ENCODE measurements at regions not wholly inside any gene's neighbourhood (a gene's known extent, or its start where the extent isn't known, plus 50 kb on each side); places are given as distances from the start of the nearest gene placed in this dataset.
"Not testable (repeated sequence)": the region's sequence is repeated elsewhere in the genome, so short reads cannot be mapped to it uniquely, and the experiment has no call there.

GRCh38 chr5:128844354-128844923 lies 120.8 kb upstream of the SLC27A6 start:
- no peak for DNase-seq
- FAIRE-seq: no peak
- WGBS, 3 donors: 38 to 48% (median 40%) methylated on average over 2 of the region's 2 CpGs
- no peaks in the 10 kb centered on the region for H3K9me3 ChIP-seq (ENCODE audit: control insufficient read depth in 2 of 2, insufficient read depth in 1 of 2, low read depth in 1 of 2, low read length in 1 of 2)
- H3K36me3 ChIP-seq (ENCODE audit: control insufficient read depth in 3 of 3, insufficient read depth in 2 of 3, low read depth in 1 of 3, low read length in 3 of 3): no peaks in the 10 kb centered on the region
- H3K27ac ChIP-seq (ENCODE audit: low read depth in 1 of 3, low read length in 2 of 3): no peak overlapping the region
- no peak overlapping the region for H3K4me3 ChIP-seq (ENCODE audit: low read depth in 1 of 3, low read length in 3 of 3)
- H3K27me3 ChIP-seq (ENCODE audit: control insufficient read depth in 3 of 3, insufficient read depth in 3 of 3, low read length in 3 of 3): no peaks in the 10 kb centered on the region
- no peaks in the 10 kb centered on the region for H3K4me1 ChIP-seq (ENCODE audit: control insufficient read depth in 3 of 3, insufficient read depth in 2 of 3, low read depth in 1 of 3, low read length in 2 of 3)

GRCh38 chr5:128850049-128850448 lies 115.2 kb upstream of the SLC27A6 start:
- no peak overlapping the region for H3K27ac ChIP-seq (ENCODE audit: low read depth in 1 of 3, low read length in 2 of 3)
- no peak for FAIRE-seq
- H3K27me3 ChIP-seq (ENCODE audit: control insufficient read depth in 3 of 3, insufficient read depth in 3 of 3, low read length in 3 of 3): no peaks in the 10 kb centered on the region
- H3K4me1 ChIP-seq (ENCODE audit: control insufficient read depth in 3 of 3, insufficient read depth in 2 of 3, low read depth in 1 of 3, low read length in 2 of 3): no peaks in the 10 kb centered on the region
- DNase-seq: no peak
- H3K4me3 ChIP-seq (ENCODE audit: low read depth in 1 of 3, low read length in 3 of 3): no peak overlapping the region
- no peaks in the 10 kb centered on the region for H3K36me3 ChIP-seq (ENCODE audit: control insufficient read depth in 3 of 3, insufficient read depth in 2 of 3, low read depth in 1 of 3, low read length in 3 of 3)
- H3K9me3 ChIP-seq (ENCODE audit: control insufficient read depth in 2 of 2, insufficient read depth in 1 of 2, low read depth in 1 of 2, low read length in 1 of 2): no peaks in the 10 kb centered on the region

GRCh38 chr5:128854931-128855330 lies 110.4 kb upstream of the SLC27A6 start:
- H3K27me3 ChIP-seq (ENCODE audit: control insufficient read depth in 3 of 3, insufficient read depth in 3 of 3, low read length in 3 of 3): no peaks in the 10 kb centered on the region
- no peak for DNase-seq
- 59 to 82% (median 71%) methylated on average over 1 of the region's 1 CpG for WGBS, 3 donors
- no peaks in the 10 kb centered on the region for H3K36me3 ChIP-seq (ENCODE audit: control insufficient read depth in 3 of 3, insufficient read depth in 2 of 3, low read depth in 1 of 3, low read length in 3 of 3)
- no peak overlapping the region for H3K27ac ChIP-seq (ENCODE audit: low read depth in 1 of 3, low read length in 2 of 3)
- no peaks in the 10 kb centered on the region for H3K9me3 ChIP-seq (ENCODE audit: control insufficient read depth in 2 of 2, insufficient read depth in 1 of 2, low read depth in 1 of 2, low read length in 1 of 2)
- H3K4me3 ChIP-seq (ENCODE audit: low read depth in 1 of 3, low read length in 3 of 3): no peak overlapping the region
- no peaks in the 10 kb centered on the region for H3K4me1 ChIP-seq (ENCODE audit: control insufficient read depth in 3 of 3, insufficient read depth in 2 of 3, low read depth in 1 of 3, low read length in 2 of 3)
- no peak for FAIRE-seq

- no peaks in the 10 kb centered on the region for H3K9me3 ChIP-seq (ENCODE audit: control insufficient read depth in 2 of 2, insufficient read depth in 1 of 2, low read depth in 1 of 2, low read length in 1 of 2)
- no peaks in the 10 kb centered on the region for H3K36me3 ChIP-seq (ENCODE audit: control insufficient read depth in 3 of 3, insufficient read depth in 2 of 3, low read depth in 1 of 3, low read length in 3 of 3)
- FAIRE-seq: no peak
- no peak overlapping the region for H3K4me3 ChIP-seq (ENCODE audit: low read depth in 1 of 3, low read length in 3 of 3)
- no peak for DNase-seq
- no peak overlapping the region for H3K27ac ChIP-seq (ENCODE audit: low read depth in 1 of 3, low read length in 2 of 3)
- no peaks in the 10 kb centered on the region for H3K4me1 ChIP-seq (ENCODE audit: control insufficient read depth in 3 of 3, insufficient read depth in 2 of 3, low read depth in 1 of 3, low read length in 2 of 3)
- WGBS, 3 donors: 65 to 75% (median 67%) methylated on average over 3 of the region's 3 CpGs
- H3K27me3 ChIP-seq (ENCODE audit: control insufficient read depth in 3 of 3, insufficient read depth in 3 of 3, low read length in 3 of 3): no peaks in the 10 kb centered on the region
These were observed 108.1 kb upstream of the SLC27A6 start for GRCh38 chr5:128857076-128857677.

- 62 to 77% (median 68%) methylated on average over 1 of the region's 1 CpG for WGBS, 3 donors
- H3K27ac ChIP-seq (ENCODE audit: low read depth in 1 of 3, low read length in 2 of 3): no peak overlapping the region
- H3K4me3 ChIP-seq (ENCODE audit: low read depth in 1 of 3, low read length in 3 of 3): no peak overlapping the region
- FAIRE-seq: no peak
- DNase-seq: no peak
- H3K9me3 ChIP-seq (ENCODE audit: control insufficient read depth in 2 of 2, insufficient read depth in 1 of 2, low read depth in 1 of 2, low read length in 1 of 2): no peaks in the 10 kb centered on the region
- no peaks in the 10 kb centered on the region for H3K27me3 ChIP-seq (ENCODE audit: control insufficient read depth in 3 of 3, insufficient read depth in 3 of 3, low read length in 3 of 3)
- H3K4me1 ChIP-seq (ENCODE audit: control insufficient read depth in 3 of 3, insufficient read depth in 2 of 3, low read depth in 1 of 3, low read length in 2 of 3): no peaks in the 10 kb centered on the region
- no peaks in the 10 kb centered on the region for H3K36me3 ChIP-seq (ENCODE audit: control insufficient read depth in 3 of 3, insufficient read depth in 2 of 3, low read depth in 1 of 3, low read length in 3 of 3)
These were observed 106.3 kb upstream of the SLC27A6 start for GRCh38 chr5:128858995-128859394.

GRCh38 chr5:128861155-128861554 lies 104.1 kb upstream of the SLC27A6 start:
- not testable (repeated sequence) for H3K9me3 ChIP-seq (ENCODE audit: control insufficient read depth in 2 of 2, insufficient read depth in 1 of 2, low read depth in 1 of 2, low read length in 1 of 2)

GRCh38 chr5:128869970-128870369 lies 95.3 kb upstream of the SLC27A6 start:
- DNase-seq: no peak
- 22 to 45% (median 32%) methylated on average over 1 of the region's 1 CpG for WGBS, 3 donors
- Histone ChIP-seq H3K27ac (ENCODE audit: low read depth in 1 of 3, low read length in 2 of 3) (no peak overlapping the region), H3K4me3 (ENCODE audit: low read depth in 1 of 3, low read length in 3 of 3) (no peak overlapping the region), H3K27me3 (ENCODE audit: control insufficient read depth in 3 of 3, insufficient read depth in 3 of 3, low read length in 3 of 3) (no peaks in the 10 kb centered on the region), H3K9me3 (ENCODE audit: control insufficient read depth in 2 of 2, insufficient read depth in 1 of 2, low read depth in 1 of 2, low read length in 1 of 2) (no peaks in the 10 kb centered on the region), H3K36me3 (ENCODE audit: control insufficient read depth in 3 of 3, insufficient read depth in 2 of 3, low read depth in 1 of 3, low read length in 3 of 3) (no peaks in the 10 kb centered on the region), H3K4me1 (ENCODE audit: control insufficient read depth in 3 of 3, insufficient read depth in 2 of 3, low read depth in 1 of 3, low read length in 2 of 3) (no peaks in the 10 kb centered on the region)
- no peak for FAIRE-seq

More at GRCh38 chr5:128861155-128861554, 104.1 kb upstream of the SLC27A6 start:
- not testable (repeated sequence) for H3K27me3 ChIP-seq (ENCODE audit: control insufficient read depth in 3 of 3, insufficient read depth in 3 of 3, low read length in 3 of 3); H3K27ac ChIP-seq (ENCODE audit: low read depth in 1 of 3, low read length in 2 of 3); H3K36me3 ChIP-seq (ENCODE audit: control insufficient read depth in 3 of 3, insufficient read depth in 2 of 3, low read depth in 1 of 3, low read length in 3 of 3); FAIRE-seq; DNase-seq; H3K4me3 ChIP-seq (ENCODE audit: low read depth in 1 of 3, low read length in 3 of 3); H3K4me1 ChIP-seq (ENCODE audit: control insufficient read depth in 3 of 3, insufficient read depth in 2 of 3, low read depth in 1 of 3, low read length in 2 of 3)
- 93 to 96% (median 95%) methylated on average over 21 to 22 of the region's 22 CpGs for WGBS, 3 donors

GRCh38 chr5:128870373-128870772 lies 94.9 kb upstream of the SLC27A6 start:
- no peaks in the 10 kb centered on the region for H3K9me3 ChIP-seq (ENCODE audit: control insufficient read depth in 2 of 2, insufficient read depth in 1 of 2, low read depth in 1 of 2, low read length in 1 of 2)
- no peaks in the 10 kb centered on the region for H3K4me1 ChIP-seq (ENCODE audit: control insufficient read depth in 3 of 3, insufficient read depth in 2 of 3, low read depth in 1 of 3, low read length in 2 of 3)
- DNase-seq (no peak), FAIRE-seq (no peak)
- no peak overlapping the region for H3K27ac ChIP-seq (ENCODE audit: low read depth in 1 of 3, low read length in 2 of 3)
- H3K4me3 ChIP-seq (ENCODE audit: low read depth in 1 of 3, low read length in 3 of 3): no peak overlapping the region
- no peaks in the 10 kb centered on the region for H3K27me3 ChIP-seq (ENCODE audit: control insufficient read depth in 3 of 3, insufficient read depth in 3 of 3, low read length in 3 of 3)
- WGBS, 3 donors: 70 to 74% (median 73%) methylated on average over 5 of the region's 5 CpGs
- no peaks in the 10 kb centered on the region for H3K36me3 ChIP-seq (ENCODE audit: control insufficient read depth in 3 of 3, insufficient read depth in 2 of 3, low read depth in 1 of 3, low read length in 3 of 3)

GRCh38 chr5:128870923-128871322 lies 94.4 kb upstream of the SLC27A6 start:
- H3K36me3 ChIP-seq (ENCODE audit: control insufficient read depth in 3 of 3, insufficient read depth in 2 of 3, low read depth in 1 of 3, low read length in 3 of 3): no peaks in the 10 kb centered on the region
- no peaks in the 10 kb centered on the region for H3K27me3 ChIP-seq (ENCODE audit: control insufficient read depth in 3 of 3, insufficient read depth in 3 of 3, low read length in 3 of 3)
- H3K27ac ChIP-seq (ENCODE audit: low read depth in 1 of 3, low read length in 2 of 3): no peak overlapping the region
- no peaks in the 10 kb centered on the region for H3K4me1 ChIP-seq (ENCODE audit: control insufficient read depth in 3 of 3, insufficient read depth in 2 of 3, low read depth in 1 of 3, low read length in 2 of 3)
- WGBS, 3 donors: 47 to 69% (median 51%) methylated on average over 3 of the region's 3 CpGs
- H3K9me3 ChIP-seq (ENCODE audit: control insufficient read depth in 2 of 2, insufficient read depth in 1 of 2, low read depth in 1 of 2, low read length in 1 of 2): no peaks in the 10 kb centered on the region
- DNase-seq: no peak
- no peak overlapping the region for H3K4me3 ChIP-seq (ENCODE audit: low read depth in 1 of 3, low read length in 3 of 3)
- no peak for FAIRE-seq

Measured in small intestine (tissue), 7 donors.